ENCODE measurements at regions not wholly inside any gene's neighbourhood (a gene's known extent, or its start where the extent isn't known, plus 50 kb on each side); places are given as distances from the start of the nearest gene placed in this dataset.

DNA sequence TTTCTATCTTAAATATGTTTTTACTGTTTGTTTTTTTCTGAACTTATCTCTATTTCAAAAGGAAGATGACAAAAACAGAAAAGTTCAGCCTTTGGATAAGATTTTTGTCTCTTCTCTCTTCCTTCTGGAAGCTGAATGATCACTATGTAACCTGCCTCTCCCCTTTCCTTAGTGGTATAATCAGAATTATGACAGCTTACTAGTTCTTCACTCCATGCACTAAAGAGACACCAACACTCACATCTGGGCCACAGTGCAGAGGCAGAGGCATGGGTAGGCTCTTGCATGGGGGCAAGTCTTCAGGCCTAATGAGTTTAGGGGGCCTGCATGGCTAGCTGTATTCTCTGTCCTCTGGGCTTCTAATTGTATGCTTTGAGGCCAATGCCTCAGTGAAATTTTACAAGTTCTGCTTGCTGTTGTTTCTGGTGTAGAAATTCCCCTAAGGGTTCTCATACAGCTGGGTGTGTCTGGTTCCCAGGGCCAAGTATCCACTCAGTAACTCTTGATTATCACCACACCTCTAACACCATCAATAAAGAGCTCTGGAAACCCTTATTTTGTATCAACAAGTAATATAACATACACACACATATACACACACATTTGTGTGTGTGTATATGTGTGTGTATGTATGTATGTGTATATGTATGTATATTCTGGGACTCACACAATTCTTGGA is 96.8 kb upstream of the POM121L12 start:
- no peak overlapping the region for H2AK5ac ChIP-seq (ENCODE audit: low read depth, low read length)
- FAIRE-seq: no peak
- no peak for TF ChIP-seq E2F6 (IDR thresholded peaks at IDR 0.05)
- no peak for TF ChIP-seq HDAC2 (IDR thresholded peaks at IDR 0.05; ENCODE audit: borderline replicate concordance in 1 of 2, low read depth in 2 of 2, low read length in 2 of 2)
- no peak for TF ChIP-seq EP300 (IDR thresholded peaks at IDR 0.05; ENCODE audit: borderline replicate concordance in 1 of 2, low read depth in 2 of 2, low read length in 2 of 2)
- no peak for TF ChIP-seq CBX8 (IDR thresholded peaks at IDR 0.05; ENCODE audit: borderline replicate concordance, low read depth, low read length)
- TF ChIP-seq TBP (IDR thresholded peaks at IDR 0.05; ENCODE audit: low read depth, low read length): no peak
- TF ChIP-seq TCF12 (IDR thresholded peaks at IDR 0.05; ENCODE audit: low read depth, low read length): no peak
- TF ChIP-seq CHD1 (IDR thresholded peaks at IDR 0.05; ENCODE audit: low read depth, low read length): no peak
- no peak for TF ChIP-seq KDM5A (IDR thresholded peaks at IDR 0.05; ENCODE audit: low read length)
- no peak for TF ChIP-seq USF2 (IDR thresholded peaks at IDR 0.05; ENCODE audit: low read length)
- no peak for TF ChIP-seq ASH2L (IDR thresholded peaks at IDR 0.05; ENCODE audit: low read length)
- TF ChIP-seq RAD21 (IDR thresholded peaks at IDR 0.05 in 1 of 2, conservative IDR thresholded peaks at IDR 0.05 in 1 of 2; ENCODE audit: low read depth in 2 of 2, low read length in 2 of 2): no peak

More for the DNA sequence above, 96.8 kb upstream of the POM121L12 start:
- no peak overlapping the region for H4K5ac ChIP-seq (ENCODE audit: insufficient read length, low read depth, low read length)
- no peak overlapping the region for H3K4ac ChIP-seq (replicated peaks; ENCODE audit: insufficient read length, low read depth, low read length)
- no peak overlapping the region for H3K4me2 ChIP-seq (ENCODE audit: insufficient read depth in 1 of 2, low read depth in 2 of 2, low read length in 2 of 2)
- no peak overlapping the region for H4K91ac ChIP-seq (replicated peaks; ENCODE audit: insufficient read length, low read length)
- POLR2A ChIA-PET (ENCODE audit: partially characterized antibody): no interaction called here
- H2BK5ac ChIP-seq (ENCODE audit: low read depth, low read length): no peak overlapping the region
- no peaks in the 10 kb centered on the region for H3K27me3 ChIP-seq (replicated peaks in 1 of 4; ENCODE audit: control insufficient read depth in 3 of 4, extremely low read depth in 1 of 4, insufficient read depth in 3 of 4, low read length in 3 of 4)
- no peaks in the 10 kb centered on the region for H3K36me3 ChIP-seq (ENCODE audit: control insufficient read depth in 2 of 4, insufficient read depth in 4 of 4, low read length in 3 of 4)
- H3K9ac ChIP-seq (replicated peaks in 1 of 4; ENCODE audit: extremely low read depth in 1 of 4, low read depth in 3 of 4, low read length in 3 of 4): no peak overlapping the region
- no peak overlapping the region for H3K56ac ChIP-seq (replicated peaks; ENCODE audit: insufficient read length, low read depth, low read length)
- DNase-seq (ENCODE audit: low read depth in 1 of 2, low spot score in 2 of 2): no peak
- H3K23me2 ChIP-seq (ENCODE audit: low read depth, low read length): no peaks in the 10 kb centered on the region
- H3K27ac ChIP-seq (ENCODE audit: low read depth, low read length): no peak overlapping the region
- no peak overlapping the region for H2BK120ac ChIP-seq (replicated peaks; ENCODE audit: low read depth, low read length)
- no peak overlapping the region for H2BK20ac ChIP-seq (ENCODE audit: low read length)
- H3K4me1 ChIP-seq (replicated peaks in 1 of 4; ENCODE audit: control insufficient read depth in 3 of 4, insufficient read depth in 4 of 4, low read length in 3 of 4): no peaks in the 10 kb centered on the region; a peak in 1 of 7 replicates
- H2BK12ac ChIP-seq (ENCODE audit: low read depth, low read length): no peak overlapping the region
- no peaks in the 10 kb centered on the region for H4K20me1 ChIP-seq (replicated peaks in 1 of 2; ENCODE audit: control insufficient read depth in 1 of 2, insufficient read depth in 2 of 2, low read length in 2 of 2)
- H3K14ac ChIP-seq (ENCODE audit: insufficient read length): no peak overlapping the region
- no peak overlapping the region for H3K23ac ChIP-seq (ENCODE audit: insufficient read length)
- H3K4me3 ChIP-seq (ENCODE audit: extremely low read depth in 1 of 4, insufficient read depth in 2 of 4, low read depth in 3 of 4, low read length in 4 of 4): no peak overlapping the region
- no peak overlapping the region for H2BK15ac ChIP-seq (ENCODE audit: low read length)
- no peak overlapping the region for H2AFZ ChIP-seq (ENCODE audit: low read length)
- H3K9me3 ChIP-seq (ENCODE audit: insufficient read depth in 2 of 2, low read depth in 1 of 2, low read length in 1 of 2): no peaks in the 10 kb centered on the region
- no peaks in the 10 kb centered on the region for H3K79me1 ChIP-seq (ENCODE audit: low read depth, low read length)
- H4K8ac ChIP-seq (ENCODE audit: extremely low read depth, insufficient read depth, low read length): no peak overlapping the region
- CTCF ChIA-PET (ENCODE audit: partially characterized antibody): interaction anchor here (1.0 to 1.3 kb wide), 2 partner anchors 18 to 21 kb away, joined by 4 read pairs; no protein-coding TSS in a partner anchor
- no peak overlapping the region for H3K18ac ChIP-seq (ENCODE audit: extremely low read depth, low read length)
- no peaks in the 10 kb centered on the region for H3K79me2 ChIP-seq (ENCODE audit: control insufficient read depth in 1 of 2, insufficient read depth in 2 of 2, low read length in 2 of 2)

All from H1 (cell line).